Neural cell (in vitro differentiated cells): ENCODE measurements at regions not wholly inside any gene's neighbourhood (a gene's known extent, or its start where the extent isn't known, plus 50 kb on each side); places are given as distances from the start of the nearest gene placed in this dataset.

Experiments used
- H2AFZ ChIP-seq: fragments of 200-600, 300-800 bp; sonication (generic), shearing (Covaris generic); 2 replicates; pipeline ENCODE4 v1.6.0; 2014; ENCODE audit warnings: low read depth, mild to moderate bottlenecking, antibody characterized with exemption, low read length, moderate library complexity
- H3F3A ChIP-seq: fragments of 200-600 bp; shearing (Covaris generic); 2 replicates; pipeline ENCODE4 v1.6.1; 2016; ENCODE audit warnings: mild to moderate bottlenecking, moderate library complexity, mixed read lengths, antibody characterized with exemption, low read length; ENCODE audit not compliant: insufficient read depth, poor library complexity, severe bottlenecking
- H3K27ac ChIP-seq: fragments of 200-600, 300-800 bp; sonication (generic), shearing (Covaris generic); 2 replicates; pipeline ENCODE4 v1.5.1; 2014; ENCODE audit warnings: mild to moderate bottlenecking, low read length, moderate library complexity
- H3K27me3 ChIP-seq: fragments of 300-800, 200-600 bp; sonication (generic), shearing (Covaris generic); 2 replicates; pipeline ENCODE4 v1.6.0; 2014; ENCODE audit warnings: mild to moderate bottlenecking, low read depth, low read length, moderate library complexity; ENCODE audit not compliant: insufficient read depth
- H3K36me3 ChIP-seq: fragments of 300-800, 200-600 bp; sonication (generic), shearing (Covaris generic); 2 replicates; pipeline ENCODE4 v1.5.1; 2014; ENCODE audit warnings: mild to moderate bottlenecking, antibody characterized with exemption, low read length, moderate library complexity; ENCODE audit not compliant: insufficient read depth
- H3K4me2 ChIP-seq: fragments of 300-800, 200-600 bp; sonication (generic), shearing (Covaris generic); 2 replicates; pipeline ENCODE4 v1.6.0; 2014; ENCODE audit warnings: mild to moderate bottlenecking, low read length
- H3K4me3 ChIP-seq: fragments of 300-800, 200-600 bp; sonication (generic), shearing (Covaris generic); 2 replicates; pipeline ENCODE4 v1.5.1; 2014; ENCODE audit warnings: mild to moderate bottlenecking, low read length, moderate library complexity
- H3K79me2 ChIP-seq: fragments of 200-600 bp; shearing (Covaris generic); replicated peaks from 2 replicates; pipeline ENCODE4 v1.6.0; 2014; ENCODE audit warnings: mild to moderate bottlenecking, low read length, moderate library complexity; ENCODE audit not compliant: insufficient read depth
- H3K9ac ChIP-seq: fragments of 300-800, 200-600 bp; sonication (generic), shearing (Covaris generic); 2 replicates; pipeline ENCODE4 v1.6.1; 2016; ENCODE audit warnings: mild to moderate bottlenecking, low read length, mixed read lengths
- H3K9me2 ChIP-seq: fragments of 200-600 bp; shearing (Covaris generic); 2 replicates; pipeline ENCODE4 v1.6.1; 2016; ENCODE audit warnings: mild to moderate bottlenecking, low read length, mixed read lengths; ENCODE audit not compliant: insufficient read depth
- H3K9me3 ChIP-seq: fragments of 200-600, 300-800 bp; sonication (generic), shearing (Covaris generic); 2 replicates; pipeline ENCODE4 v1.6.1; 2016; ENCODE audit warnings: mild to moderate bottlenecking, mixed run types, low read length, moderate library complexity, mixed read lengths
- H4K20me1 ChIP-seq: fragments of 200-600 bp; shearing (Covaris generic); 2 replicates; pipeline ENCODE4 v1.6.1; 2016; ENCODE audit warnings: mild to moderate bottlenecking, mixed run types; ENCODE audit not compliant: insufficient read depth
- EP300 ChIP-seq: fragments of 450-650 bp; conservative IDR thresholded peaks from 2 replicates; pipeline ENCODE4 v1.6.1; 2014; ENCODE audit warnings: antibody characterized with exemption, mild to moderate bottlenecking, moderate library complexity; ENCODE audit not compliant: poor library complexity, severe bottlenecking
- EZH2 ChIP-seq: fragments of 200-600, 300-800 bp; shearing (Covaris generic), sonication (generic); IDR thresholded peaks from 2 replicates; pipeline ENCODE4 v1.6.1; 2014; ENCODE audit warnings: antibody characterized with exemption, low read length, borderline replicate concordance, mild to moderate bottlenecking; ENCODE audit not compliant: insufficient read depth, poor library complexity, severe bottlenecking
- MXI1 ChIP-seq: fragments of 450-650 bp; conservative IDR thresholded peaks from 2 replicates; pipeline ENCODE4 v1.6.1; 2014; ENCODE audit warnings: antibody characterized with exemption, mild to moderate bottlenecking; ENCODE audit not compliant: poor library complexity, severe bottlenecking
- POLR2AphosphoS5 ChIP-seq: IDR thresholded peaks from 2 replicates; pipeline ENCODE4 v1.6.1; 2012
- RAD21 ChIP-seq: fragments of 450-650 bp; conservative IDR thresholded peaks from 2 replicates; pipeline ENCODE4 v1.6.1; 2014; ENCODE audit warnings: antibody characterized with exemption, mild to moderate bottlenecking, moderate library complexity
- SMC3 ChIP-seq: fragments of 450-650 bp; conservative IDR thresholded peaks from 2 replicates; pipeline ENCODE4 v1.6.1; 2014; ENCODE audit warnings: antibody characterized with exemption, mild to moderate bottlenecking, moderate library complexity; ENCODE audit not compliant: poor library complexity
- TAF1 ChIP-seq: IDR thresholded peaks from 2 replicates; pipeline ENCODE4 v1.6.1; 2012; ENCODE audit warnings: low read depth
- TF ChIP-seq, protein P1 (sequence below): IDR thresholded peaks from 2 replicates; pipeline ENCODE4 v1.6.1; 2012; ENCODE audit warnings: borderline replicate concordance
- TF ChIP-seq, protein P2 (sequence below): fragments of 450-650 bp; IDR thresholded peaks from 2 replicates; pipeline ENCODE4 v1.5.1; 2014; ENCODE audit warnings: antibody characterized with exemption, mild to moderate bottlenecking, moderate library complexity; ENCODE audit not compliant: poor library complexity, severe bottlenecking

DNA sequence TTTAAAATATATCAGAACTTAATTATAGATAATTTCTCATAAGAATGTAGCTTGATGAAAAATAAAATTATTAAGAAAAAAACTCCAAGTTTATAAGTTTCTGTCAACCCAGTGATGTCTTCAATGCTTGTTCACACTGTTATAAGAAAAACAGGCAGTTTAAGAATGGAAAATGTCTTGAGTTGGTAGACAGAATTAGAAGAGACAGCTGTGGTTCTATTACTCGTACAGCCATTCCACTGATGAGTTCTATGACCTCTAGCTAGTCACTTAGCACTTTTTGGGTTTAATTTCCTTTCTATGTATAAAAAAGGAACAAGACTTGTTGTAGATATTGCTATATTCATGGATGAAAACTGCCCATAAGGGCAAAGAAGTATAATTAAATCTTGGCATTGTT is 1013.1 kb upstream of the ATXN8OS start:
- no peaks in the 10 kb centered on the region for H3K79me2 ChIP-seq
- H3K9me2 ChIP-seq, result no peaks in the 10 kb centered on the region
- no peak overlapping the region for H3K27ac ChIP-seq
- H3K9ac ChIP-seq, result no peak overlapping the region
- no peaks in the 10 kb centered on the region for H4K20me1 ChIP-seq
- H3K4me3 ChIP-seq, result no peak overlapping the region
- no peaks in the 10 kb centered on the region for H3K9me3 ChIP-seq
- H3F3A ChIP-seq, result no peaks in the 10 kb centered on the region
- H3K27me3 ChIP-seq, result no peaks in the 10 kb centered on the region
- no peak overlapping the region for H3K4me2 ChIP-seq
- no peak overlapping the region for H2AFZ ChIP-seq
- TF ChIP-seq MXI1, result no peak
- no peak for TF ChIP-seq SMC3
- no peak for TF ChIP-seq TAF1
- TF ChIP-seq EZH2, result no peak
- TF ChIP-seq, protein P1, sequence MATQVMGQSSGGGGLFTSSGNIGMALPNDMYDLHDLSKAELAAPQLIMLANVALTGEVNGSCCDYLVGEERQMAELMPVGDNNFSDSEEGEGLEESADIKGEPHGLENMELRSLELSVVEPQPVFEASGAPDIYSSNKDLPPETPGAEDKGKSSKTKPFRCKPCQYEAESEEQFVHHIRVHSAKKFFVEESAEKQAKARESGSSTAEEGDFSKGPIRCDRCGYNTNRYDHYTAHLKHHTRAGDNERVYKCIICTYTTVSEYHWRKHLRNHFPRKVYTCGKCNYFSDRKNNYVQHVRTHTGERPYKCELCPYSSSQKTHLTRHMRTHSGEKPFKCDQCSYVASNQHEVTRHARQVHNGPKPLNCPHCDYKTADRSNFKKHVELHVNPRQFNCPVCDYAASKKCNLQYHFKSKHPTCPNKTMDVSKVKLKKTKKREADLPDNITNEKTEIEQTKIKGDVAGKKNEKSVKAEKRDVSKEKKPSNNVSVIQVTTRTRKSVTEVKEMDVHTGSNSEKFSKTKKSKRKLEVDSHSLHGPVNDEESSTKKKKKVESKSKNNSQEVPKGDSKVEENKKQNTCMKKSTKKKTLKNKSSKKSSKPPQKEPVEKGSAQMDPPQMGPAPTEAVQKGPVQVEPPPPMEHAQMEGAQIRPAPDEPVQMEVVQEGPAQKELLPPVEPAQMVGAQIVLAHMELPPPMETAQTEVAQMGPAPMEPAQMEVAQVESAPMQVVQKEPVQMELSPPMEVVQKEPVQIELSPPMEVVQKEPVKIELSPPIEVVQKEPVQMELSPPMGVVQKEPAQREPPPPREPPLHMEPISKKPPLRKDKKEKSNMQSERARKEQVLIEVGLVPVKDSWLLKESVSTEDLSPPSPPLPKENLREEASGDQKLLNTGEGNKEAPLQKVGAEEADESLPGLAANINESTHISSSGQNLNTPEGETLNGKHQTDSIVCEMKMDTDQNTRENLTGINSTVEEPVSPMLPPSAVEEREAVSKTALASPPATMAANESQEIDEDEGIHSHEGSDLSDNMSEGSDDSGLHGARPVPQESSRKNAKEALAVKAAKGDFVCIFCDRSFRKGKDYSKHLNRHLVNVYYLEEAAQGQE, result no peak
- TF ChIP-seq RAD21, result no peak
- TF ChIP-seq, protein P2, sequence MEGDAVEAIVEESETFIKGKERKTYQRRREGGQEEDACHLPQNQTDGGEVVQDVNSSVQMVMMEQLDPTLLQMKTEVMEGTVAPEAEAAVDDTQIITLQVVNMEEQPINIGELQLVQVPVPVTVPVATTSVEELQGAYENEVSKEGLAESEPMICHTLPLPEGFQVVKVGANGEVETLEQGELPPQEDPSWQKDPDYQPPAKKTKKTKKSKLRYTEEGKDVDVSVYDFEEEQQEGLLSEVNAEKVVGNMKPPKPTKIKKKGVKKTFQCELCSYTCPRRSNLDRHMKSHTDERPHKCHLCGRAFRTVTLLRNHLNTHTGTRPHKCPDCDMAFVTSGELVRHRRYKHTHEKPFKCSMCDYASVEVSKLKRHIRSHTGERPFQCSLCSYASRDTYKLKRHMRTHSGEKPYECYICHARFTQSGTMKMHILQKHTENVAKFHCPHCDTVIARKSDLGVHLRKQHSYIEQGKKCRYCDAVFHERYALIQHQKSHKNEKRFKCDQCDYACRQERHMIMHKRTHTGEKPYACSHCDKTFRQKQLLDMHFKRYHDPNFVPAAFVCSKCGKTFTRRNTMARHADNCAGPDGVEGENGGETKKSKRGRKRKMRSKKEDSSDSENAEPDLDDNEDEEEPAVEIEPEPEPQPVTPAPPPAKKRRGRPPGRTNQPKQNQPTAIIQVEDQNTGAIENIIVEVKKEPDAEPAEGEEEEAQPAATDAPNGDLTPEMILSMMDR, result no peak
- TF ChIP-seq POLR2AphosphoS5, result no peak
- TF ChIP-seq EP300, result no peak
- no peaks in the 10 kb centered on the region for H3K36me3 ChIP-seq

DNA sequence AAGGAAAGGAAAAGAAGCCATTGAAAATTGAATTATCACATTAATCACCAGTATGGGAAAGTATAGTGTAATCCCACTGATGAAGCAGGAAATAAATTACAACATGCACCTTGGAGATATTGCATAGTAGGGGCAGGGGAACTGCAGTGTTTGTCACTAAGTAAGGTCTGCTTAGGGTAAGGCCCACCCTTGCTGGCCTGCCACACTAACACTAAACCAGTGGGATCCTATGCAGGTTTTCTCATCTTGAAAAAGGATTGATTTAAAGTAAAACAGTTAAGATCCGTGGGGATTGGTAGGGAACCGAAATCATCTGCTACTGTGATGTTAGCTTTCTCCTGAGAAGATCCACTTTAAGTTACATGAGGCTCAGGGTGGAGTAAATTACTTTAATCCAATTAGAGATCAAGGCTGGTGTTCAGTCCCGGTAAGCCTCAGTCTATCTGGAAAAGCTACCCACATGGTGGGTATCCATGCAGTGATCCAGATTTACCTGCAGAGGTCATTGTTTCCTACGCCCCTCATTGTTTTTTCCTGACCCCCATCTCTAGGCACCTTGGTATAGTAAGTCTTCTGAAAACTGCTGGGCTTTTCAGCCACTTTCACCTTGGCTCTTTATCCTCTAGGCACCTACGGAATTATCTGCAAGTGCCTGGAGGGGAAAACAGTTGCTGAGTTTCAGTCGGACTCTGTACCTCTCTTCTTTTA is 1014.9 kb upstream of the ATXN8OS start:
- no peak overlapping the region for H3K4me3 ChIP-seq
- no peaks in the 10 kb centered on the region for H3K9me3 ChIP-seq
- no peak overlapping the region for H3K4me2 ChIP-seq
- H3K27ac ChIP-seq, result no peak overlapping the region
- no peaks in the 10 kb centered on the region for H3K27me3 ChIP-seq
- TF ChIP-seq EP300 (no peak), EZH2 (no peak), POLR2AphosphoS5 (no peak), SMC3 (no peak), MXI1 (no peak), TAF1 (no peak)
- TF ChIP-seq, protein P2, result no peak
- TF ChIP-seq, protein P1, result no peak
- H3K36me3 ChIP-seq, result no peaks in the 10 kb centered on the region
- no peak overlapping the region for H3K9ac ChIP-seq
- H4K20me1 ChIP-seq, result no peaks in the 10 kb centered on the region
- no peaks in the 10 kb centered on the region for H3K9me2 ChIP-seq
- H3F3A ChIP-seq, result no peaks in the 10 kb centered on the region
- no peaks in the 10 kb centered on the region for H3K79me2 ChIP-seq
- no peak overlapping the region for H2AFZ ChIP-seq
